HepG2 (cell line): ENCODE measurements at regions not wholly inside any gene's neighbourhood (a gene's known extent, or its start where the extent isn't known, plus 50 kb on each side); places are given as distances from the start of the nearest gene placed in this dataset.

Experiments
- ATAC-seq: fragments of 200-7000 bp; cut with Tn5 transposase; 3 replicates; pipeline ENCODE4 v1.9.1; 2020; ENCODE audit warnings: mild to moderate bottlenecking, moderate library complexity
- BruUV-seq: library from RNA; stranded (reverse); fragments of 400-500 nt; replicated peaks from 2 replicates; lab custom pipeline; 2021; lab: Mats Ljungman, UMichigan
- CTCF ChIA-PET: fragments of 300-600 bp; formaldehyde crosslinking; extraction: SDS; loops from one replicate; lab custom pipeline; 2021; ENCODE audit warnings: low total read pairs, inconsistent platforms, low intra/inter-chr PET ratio; lab: Yijun Ruan, JAX
- POLR2A ChIA-PET: fragments of 350-600 bp; sonication (Branson Sonifier 250); formaldehyde crosslinking; loops from one replicate; lab custom pipeline; 2020; ENCODE audit warnings: antibody characterized with exemption, inconsistent platforms; lab: Yijun Ruan, JAX
- DNase-seq: peaks from one replicate; pipeline ENCODE4 v3.0.0-alpha.2; 2015; ENCODE audit warnings: low spot score
- FAIRE-seq: peaks from 3 replicates; lab custom pipeline; 2011; peaks lifted over from hg19 to GRCh38; lab: Jason Lieb, UNC
- H2AFZ ChIP-seq: one replicate; pipeline ENCODE4 v1.6.1; 2011; ENCODE audit warnings: low read length, inconsistent platforms
- H3K27ac ChIP-seq: fragments of 300-600 bp; 3 replicates; pipeline ENCODE4 v1.8.0; 2011; ENCODE audit warnings: mixed run types, mild to moderate bottlenecking, mixed read lengths, low read length, inconsistent platforms; ENCODE audit not compliant: insufficient read depth; ENCODE audit errors: extremely low read length
- H3K27me3 ChIP-seq, 2 experiments: fragments of 200-600 bp in 1 of 2; 2 replicates in 1 of 2; 3 replicates in 1 of 2; pipeline versions ENCODE4 v1.6.0 to v1.8.0; 2011; ENCODE audit warnings: low read length in 2 of 2, mild to moderate bottlenecking in 2 of 2, moderate library complexity in 2 of 2, inconsistent platforms in 1 of 2; ENCODE audit not compliant: insufficient read depth in 2 of 2, control insufficient read depth in 1 of 2
- H3K36me3 ChIP-seq, 2 experiments: fragments of 200-600 bp in 1 of 2; replicated peaks in 1 of 2; 2 replicates in 1 of 2; 3 replicates in 1 of 2; pipeline versions ENCODE4 v1.5.1 to v1.8.0; 2011; ENCODE audit warnings: low read length in 2 of 2, inconsistent platforms in 1 of 2; ENCODE audit not compliant: insufficient read depth in 2 of 2, control insufficient read depth in 1 of 2
- H3K4me1 ChIP-seq: 2 replicates; pipeline ENCODE4 v1.5.1; 2012; ENCODE audit warnings: low read length, inconsistent platforms; ENCODE audit not compliant: insufficient read depth
- H3K4me2 ChIP-seq: 2 replicates; pipeline ENCODE4 v1.6.0; 2011; ENCODE audit warnings: low read depth, low read length, inconsistent platforms
- H3K4me3 ChIP-seq, 3 experiments: fragments of 200-600 bp in 1 of 3; sonication (generic), shearing (Covaris generic) in 1 of 3; replicated peaks in 1 of 3; 2 replicates each; pipeline ENCODE4 v1.5.1; 2011 to 2016; ENCODE audit warnings: low read length in 3 of 3, inconsistent platforms in 2 of 3, low read depth in 2 of 3, mild to moderate bottlenecking in 2 of 3, control low read depth in 1 of 3, mixed read lengths in 1 of 3; ENCODE audit not compliant: insufficient read depth in 1 of 3
- H3K79me2 ChIP-seq: one replicate; pipeline ENCODE4 v1.6.1; 2011; ENCODE audit warnings: low read length, inconsistent platforms; ENCODE audit not compliant: insufficient read depth
- H3K9ac ChIP-seq: 2 replicates; pipeline ENCODE4 v1.6.0; 2011; ENCODE audit warnings: mild to moderate bottlenecking, low read depth, low read length, inconsistent platforms; ENCODE audit not compliant: insufficient read depth
- H3K9me3 ChIP-seq: 2 replicates; pipeline ENCODE4 v1.5.1; 2012; ENCODE audit warnings: mild to moderate bottlenecking, low read length
- H4K20me1 ChIP-seq: 2 replicates; pipeline ENCODE4 v1.6.0; 2011; ENCODE audit warnings: inconsistent platforms, mild to moderate bottlenecking, low read length, moderate library complexity; ENCODE audit not compliant: insufficient read depth
- CCDC6 ChIP-seq: sonication (generic); formaldehyde crosslinking; IDR thresholded peaks from 2 replicates; pipeline ENCODE4 v1.8.1; 2022; ENCODE audit warnings: mild to moderate bottlenecking, missing genetic modification reagents, moderate library complexity
- FOXA3 ChIP-seq: IDR thresholded peaks from 2 replicates; pipeline ENCODE4 v1.6.1; 2016; ENCODE audit warnings: missing genetic modification reagents, missing compliant biosample characterization
- HNRNPK ChIP-seq: fragments of 200-400 bp; formaldehyde crosslinking; IDR thresholded peaks from 2 replicates; pipeline ENCODE4 v1.6.1; 2018; ENCODE audit warnings: low read length, low read depth, moderate library complexity, mild to moderate bottlenecking; ENCODE audit not compliant: poor library complexity, severe bottlenecking
- MIER2 ChIP-seq: IDR thresholded peaks from 2 replicates; pipeline ENCODE4 v1.6.1; 2016; ENCODE audit warnings: missing biosample characterization, missing genetic modification reagents
- PCBP1 ChIP-seq: fragments of 200-400 bp; formaldehyde crosslinking; IDR thresholded peaks from 2 replicates; pipeline ENCODE4 v1.6.1; 2017; ENCODE audit warnings: mild to moderate bottlenecking, low read depth, low read length, borderline replicate concordance
- TARDBP ChIP-seq: sonication (generic); formaldehyde crosslinking; IDR thresholded peaks from 2 replicates; pipeline ENCODE4 v1.8.0; 2022; ENCODE audit warnings: mild to moderate bottlenecking, missing genetic modification reagents
- WGBS: methylation state at CpG from one replicate; pipeline ENCODE4 v1.1.6; 2017; ENCODE audit warnings: low lambda C conversion rate; 5-methylcytosine and 5-hydroxymethylcytosine counted together
- in situ Hi-C: cut with HindIII; loops from 2 replicates; pipeline ENCODE4 v1.10.0; 2017; ENCODE audit warnings: low pct_unique_long_range_greater_than_20kb; ENCODE audit not compliant: extremely low pct_ligation_motif_present
- intact Hi-C: fragments of 100-400 bp; cut with micrococcal nuclease; formaldehyde crosslinking; loops from one replicate; pipeline ENCODE4 v1.10.0; 2022; ENCODE audit not compliant: unreplicated experiment
- TF ChIP-seq, protein P1 (sequence below): sonication (generic); formaldehyde crosslinking; IDR thresholded peaks from 2 replicates; pipeline ENCODE4 v1.8.0; 2022; ENCODE audit warnings: mild to moderate bottlenecking, missing genetic modification reagents, moderate library complexity
- TF ChIP-seq, protein P2 (sequence below): sonication (generic); formaldehyde crosslinking; conservative IDR thresholded peaks from 2 replicates; pipeline ENCODE4 v1.4.0; 2020; ENCODE audit warnings: missing genetic modification reagents

GRCh38 chr14:26074892-26075291, 522.9 kb downstream of the NOVA1 start:
- 4% methylated on average over 2 of the region's 2 CpGs for WGBS
- TF ChIP-seq MIER2 (no peak), TARDBP (CRISPR knock-in tag) (no peak), HNRNPK (peak; percentile 88), FOXA3 (CRISPR knock-in tag) (no peak), CCDC6 (CRISPR knock-in tag) (no peak), PCBP1 (0 out of 2 replicates have a peak, but pooled peaks have one; percentile 73)
- TF ChIP-seq, protein P1, sequence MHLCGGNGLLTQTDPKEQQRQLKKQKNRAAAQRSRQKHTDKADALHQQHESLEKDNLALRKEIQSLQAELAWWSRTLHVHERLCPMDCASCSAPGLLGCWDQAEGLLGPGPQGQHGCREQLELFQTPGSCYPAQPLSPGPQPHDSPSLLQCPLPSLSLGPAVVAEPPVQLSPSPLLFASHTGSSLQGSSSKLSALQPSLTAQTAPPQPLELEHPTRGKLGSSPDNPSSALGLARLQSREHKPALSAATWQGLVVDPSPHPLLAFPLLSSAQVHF = no peak
- TF ChIP-seq, protein P2, sequence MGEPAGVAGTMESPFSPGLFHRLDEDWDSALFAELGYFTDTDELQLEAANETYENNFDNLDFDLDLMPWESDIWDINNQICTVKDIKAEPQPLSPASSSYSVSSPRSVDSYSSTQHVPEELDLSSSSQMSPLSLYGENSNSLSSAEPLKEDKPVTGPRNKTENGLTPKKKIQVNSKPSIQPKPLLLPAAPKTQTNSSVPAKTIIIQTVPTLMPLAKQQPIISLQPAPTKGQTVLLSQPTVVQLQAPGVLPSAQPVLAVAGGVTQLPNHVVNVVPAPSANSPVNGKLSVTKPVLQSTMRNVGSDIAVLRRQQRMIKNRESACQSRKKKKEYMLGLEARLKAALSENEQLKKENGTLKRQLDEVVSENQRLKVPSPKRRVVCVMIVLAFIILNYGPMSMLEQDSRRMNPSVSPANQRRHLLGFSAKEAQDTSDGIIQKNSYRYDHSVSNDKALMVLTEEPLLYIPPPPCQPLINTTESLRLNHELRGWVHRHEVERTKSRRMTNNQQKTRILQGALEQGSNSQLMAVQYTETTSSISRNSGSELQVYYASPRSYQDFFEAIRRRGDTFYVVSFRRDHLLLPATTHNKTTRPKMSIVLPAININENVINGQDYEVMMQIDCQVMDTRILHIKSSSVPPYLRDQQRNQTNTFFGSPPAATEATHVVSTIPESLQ = no peak
- H3K4me3 ChIP-seq = no peak overlapping the region
- ChIA-PET POLR2A (no interaction called here), CTCF (no interaction called here)
- H3K36me3 ChIP-seq = no peaks in the 10 kb centered on the region
- no peaks in the 10 kb centered on the region for H3K4me1 ChIP-seq
- H3K9me3 ChIP-seq = peaks cover 89% of the 10 kb centered on the region
- no peak overlapping the region for H3K4me2 ChIP-seq
- H2AFZ ChIP-seq = no peak overlapping the region
- no peak overlapping the region for H3K27ac ChIP-seq
- no peak overlapping the region for H3K9ac ChIP-seq
- ATAC-seq = no peak
- no TSS peak for BruUV-seq
- in situ Hi-C loops (no loop called here), intact Hi-C loops (no loop called here)
- no peaks in the 10 kb centered on the region for H4K20me1 ChIP-seq
- no peaks in the 10 kb centered on the region for H3K79me2 ChIP-seq
- FAIRE-seq = no peak
- no peak for DNase-seq
- H3K27me3 ChIP-seq = no peaks in the 10 kb centered on the region
